HG03558 (cell line): ENCODE measurements at regions not wholly inside any gene's neighbourhood (a gene's known extent, or its start where the extent isn't known, plus 50 kb on each side); places are given as distances from the start of the nearest gene placed in this dataset.

ENCODE experiments used
- ATAC-seq: cut with Tn5 transposase; IDR thresholded peaks from one replicate; pipeline ENCODE4 v1.9.1; 2021; ENCODE audit warnings: moderate number of reproducible peaks; ENCODE audit not compliant: unreplicated experiment; ENCODE audit errors: extremely low read depth

DNA sequence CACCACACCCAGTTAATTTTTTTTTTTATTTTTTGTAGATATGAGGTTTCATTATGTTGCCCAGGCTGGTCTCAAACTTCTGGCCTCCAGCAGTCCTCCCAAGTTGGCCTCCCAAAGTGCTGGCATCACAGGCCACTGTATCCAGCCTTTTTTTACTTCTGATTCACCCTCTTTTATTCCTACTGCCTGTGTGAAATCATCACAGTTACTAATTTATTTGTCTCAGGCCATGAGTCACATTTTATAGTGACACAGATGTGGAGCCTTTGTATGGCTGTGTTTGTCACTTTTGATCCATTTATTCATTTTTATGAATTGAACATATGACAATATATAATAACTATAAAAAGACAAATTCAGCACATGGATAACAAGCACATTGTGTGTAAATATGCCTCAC, 67.1 kb upstream of the SNX2 start:
- ATAC-seq: no peak

DNA sequence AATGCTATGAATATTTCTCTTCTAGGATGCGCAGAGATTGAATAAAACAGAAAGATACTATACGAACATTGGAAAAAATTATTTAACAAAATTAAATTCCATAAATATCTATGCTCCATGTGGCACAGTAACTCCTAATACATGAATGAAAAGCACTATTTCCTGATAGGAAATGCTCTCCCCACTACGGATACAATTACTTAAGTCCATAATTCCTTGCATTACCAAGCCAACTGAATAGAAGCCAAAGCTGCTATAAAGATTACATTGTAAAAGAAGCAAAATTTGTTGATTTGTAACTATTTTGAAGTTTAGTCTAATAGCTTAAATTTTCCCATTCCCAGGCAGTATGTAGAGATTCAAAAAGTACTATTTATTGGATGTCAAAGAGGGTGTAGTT, 61.8 kb upstream of the SNX2 start:
- no peak for ATAC-seq

DNA sequence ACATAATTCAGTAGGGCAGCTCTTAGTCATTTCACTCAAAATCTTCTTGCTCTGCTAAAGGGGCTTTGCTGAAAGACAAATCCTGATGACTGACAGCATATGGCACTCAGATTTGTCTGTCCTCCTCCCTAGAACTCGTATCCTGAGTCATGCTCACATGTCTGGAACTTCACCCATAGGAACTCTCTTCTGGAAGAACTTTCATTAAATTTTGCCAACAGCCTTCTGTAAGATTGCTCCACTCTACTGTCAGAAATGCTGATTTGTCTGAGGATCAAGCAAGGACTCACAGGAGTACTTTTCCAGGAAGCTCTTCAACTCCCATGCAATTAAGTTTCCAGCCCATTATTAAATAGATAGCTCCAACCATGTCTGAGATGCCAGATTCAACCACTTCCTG, 59.8 kb upstream of the SNX2 start:
- ATAC-seq: no peak

DNA sequence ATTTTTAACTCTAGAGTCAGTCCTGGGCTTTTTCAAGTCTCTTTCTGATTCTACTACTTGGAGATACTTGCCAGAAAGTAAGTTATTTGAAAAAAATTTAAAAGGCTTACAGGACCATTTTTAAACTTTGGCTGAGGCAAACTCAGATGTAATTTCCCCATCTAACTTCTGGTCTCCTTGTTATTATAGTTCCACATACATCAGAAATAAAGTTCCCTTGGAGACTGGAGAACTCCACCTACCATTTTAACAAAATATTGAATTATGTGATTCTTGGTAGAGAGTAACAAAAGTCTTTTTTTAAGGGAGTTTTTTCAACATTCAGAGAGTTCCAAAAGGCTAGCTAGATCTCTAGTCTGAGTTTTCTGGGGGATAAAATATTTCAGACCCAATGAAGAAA, 56.3 kb upstream of the SNX2 start:
- ATAC-seq: no peak

DNA sequence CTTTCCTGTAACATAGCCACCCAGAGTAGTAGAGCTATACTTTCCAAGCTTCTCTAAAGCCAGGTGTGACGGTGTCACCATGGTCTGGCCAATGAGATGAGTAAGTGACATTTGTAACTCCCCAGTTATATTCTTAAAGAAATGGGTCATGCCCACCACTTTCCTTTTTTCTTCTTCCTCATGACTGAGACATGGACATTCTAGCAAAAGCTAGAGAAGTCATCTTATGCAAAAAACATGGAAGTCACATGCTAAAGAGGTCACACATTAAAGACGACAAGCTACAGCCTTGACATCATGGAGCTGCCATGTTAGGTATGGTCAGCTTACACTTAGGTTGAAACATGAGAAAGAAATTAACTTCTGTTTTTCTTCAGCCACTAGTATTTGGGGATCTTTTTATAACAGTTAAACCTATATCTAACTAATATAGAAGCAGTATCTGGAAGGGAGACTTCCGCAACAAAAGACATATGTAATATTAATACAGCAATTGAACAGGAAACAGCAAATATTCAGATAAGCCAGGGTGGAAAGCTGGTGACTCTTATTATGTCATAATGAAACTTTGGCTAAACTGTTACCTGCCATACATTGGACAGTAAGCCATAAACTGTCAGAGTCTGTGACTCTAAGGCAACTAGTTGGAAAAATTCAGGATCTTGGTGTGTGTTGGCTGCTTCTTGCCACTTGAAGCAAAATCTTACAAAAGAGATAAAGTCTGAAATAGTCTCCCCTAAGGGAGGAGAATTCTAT, 54.7 kb upstream of the SNX2 start:
- ATAC-seq: no peak

DNA sequence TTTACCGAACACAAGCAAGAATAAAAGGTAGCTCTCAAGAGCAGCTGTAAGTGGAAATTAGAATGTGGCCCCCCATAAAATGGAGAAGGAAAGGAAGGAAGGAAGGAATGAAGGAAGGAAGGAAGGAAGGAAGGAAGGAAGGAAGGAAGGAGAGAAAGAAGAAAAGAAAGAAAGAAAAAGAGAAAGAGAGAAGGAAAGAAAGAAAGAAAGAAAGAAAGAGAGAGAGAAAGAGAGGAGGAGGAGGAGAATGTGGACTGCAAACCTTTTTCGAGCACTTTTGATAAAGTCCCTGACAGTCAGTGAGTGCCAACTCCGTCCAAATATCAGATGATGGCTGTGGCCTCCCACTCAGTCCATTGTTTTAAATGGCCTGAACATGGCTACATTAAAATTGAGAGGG, 53.8 kb upstream of the SNX2 start:
- ATAC-seq: no peak

DNA sequence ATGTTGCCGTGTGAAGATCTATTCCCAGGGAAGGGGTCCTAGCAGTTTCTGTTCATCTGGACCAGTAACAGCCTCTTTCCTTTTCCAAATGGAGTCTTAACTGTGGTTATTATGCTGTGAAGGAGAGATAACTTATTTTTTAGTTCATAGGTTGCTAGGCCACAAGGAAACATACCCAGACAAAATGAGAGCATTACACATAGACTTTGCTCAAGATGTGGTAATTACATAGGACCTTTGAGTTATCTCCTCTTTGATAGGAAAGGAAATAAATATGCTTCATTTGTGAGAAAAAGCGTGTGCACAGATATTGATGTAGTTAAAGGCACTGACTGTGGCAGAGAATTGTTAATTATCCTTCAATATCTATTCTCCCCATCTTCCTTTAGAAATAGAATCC, 52.5 kb upstream of the SNX2 start:
- ATAC-seq: no peak

DNA sequence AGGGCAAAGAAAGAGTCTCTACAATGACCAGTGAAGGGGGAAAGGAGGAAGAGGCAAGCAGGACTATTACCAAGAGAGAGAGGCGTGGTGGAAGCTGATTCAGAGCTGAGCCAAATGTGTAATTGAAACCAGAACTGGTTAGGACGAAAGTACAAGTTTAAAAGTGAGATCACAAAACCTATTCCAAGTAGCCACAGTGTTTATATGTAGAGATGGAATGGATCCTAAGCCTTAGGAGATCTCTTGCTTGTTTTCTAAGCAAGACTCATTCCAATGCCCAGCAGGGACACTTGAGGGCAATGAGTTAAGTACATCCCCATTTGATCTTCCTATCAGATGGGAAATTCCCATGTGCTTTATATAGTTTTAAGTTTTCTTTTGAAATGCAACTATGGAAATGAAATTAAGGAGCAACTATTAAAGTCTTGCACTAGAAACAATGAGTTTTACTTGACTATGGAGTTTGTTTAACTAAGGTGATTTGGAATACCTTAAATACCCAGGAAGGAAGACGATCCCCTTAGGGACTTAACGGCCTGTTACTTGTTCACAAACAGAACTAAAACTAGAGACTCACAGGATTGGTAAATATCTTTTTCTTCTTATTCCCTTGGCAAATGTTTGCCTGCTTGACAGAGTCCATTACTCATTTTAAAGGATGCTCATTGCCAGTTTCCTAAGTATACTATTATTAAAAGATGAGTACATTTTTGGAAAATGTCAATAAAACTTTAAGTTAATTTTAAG, 51.1 kb upstream of the SNX2 start:
- ATAC-seq: peak; percentile 88
